IMR-90 (cell line): ENCODE measurements at regions not wholly inside any gene's neighbourhood (a gene's known extent, or its start where the extent isn't known, plus 50 kb on each side); places are given as distances from the start of the nearest gene placed in this dataset.

Experiments used
- ATAC-seq: fragments of 200-7000 bp; cut with Tn5 transposase; 2 replicates; pipeline ENCODE4 v1.9.1; 2020; ENCODE audit warnings: low read depth, mild to moderate bottlenecking, moderate library complexity
- BruUV-seq: library from RNA; stranded (reverse); fragments of 400-500 nt; replicated peaks from 2 replicates; lab custom pipeline; 2021; lab: Mats Ljungman, UMichigan
- CTCF ChIA-PET: fragments of 300-600 bp; formaldehyde crosslinking; extraction: SDS; loops from one replicate; lab custom pipeline; 2021; ENCODE audit warnings: antibody characterized with exemption; lab: Yijun Ruan, JAX
- POLR2A ChIA-PET: fragments of 300-600 bp; sonication (Branson Sonifier 250); formaldehyde crosslinking; loops from one replicate; lab custom pipeline; 2022; ENCODE audit warnings: antibody characterized with exemption; ENCODE audit not compliant: unreplicated experiment; lab: Charles Lee
- DNase-seq: peaks from one replicate; pipeline ENCODE4 v3.0.0; 2013
- H2AFZ ChIP-seq: replicated peaks from 2 replicates; pipeline ENCODE3; 2013; ENCODE audit warnings: low read length, mild to moderate bottlenecking; ENCODE audit not compliant: poor library complexity
- H2AK5ac ChIP-seq: 2 replicates; pipeline ENCODE4 v1.6.1; 2013; ENCODE audit warnings: low read depth, low read length, inconsistent platforms
- H2AK9ac ChIP-seq: replicated peaks from 2 replicates; pipeline ENCODE3; 2013; ENCODE audit warnings: mild to moderate bottlenecking, low read depth, low read length, moderate library complexity; ENCODE audit not compliant: poor library complexity
- H2BK120ac ChIP-seq: 2 replicates; pipeline ENCODE4 v1.6.1; 2013; ENCODE audit warnings: low read depth, low read length, inconsistent platforms
- H2BK15ac ChIP-seq: 3 replicates; pipeline ENCODE4 v1.6.1; 2013; ENCODE audit warnings: low read depth, low read length, inconsistent platforms
- H2BK20ac ChIP-seq: 2 replicates; pipeline ENCODE4 v1.6.1; 2013; ENCODE audit warnings: low read depth, mild to moderate bottlenecking, inconsistent platforms, low read length, moderate library complexity
- H2BK5ac ChIP-seq: 2 replicates; pipeline ENCODE4 v1.6.1; 2013; ENCODE audit warnings: mild to moderate bottlenecking, low read depth, low read length, inconsistent platforms; ENCODE audit not compliant: poor library complexity, severe bottlenecking
- H3K14ac ChIP-seq: replicated peaks from 2 replicates; pipeline ENCODE4 v1.6.1; 2013; ENCODE audit warnings: low read depth, low read length, inconsistent platforms
- H3K18ac ChIP-seq: 2 replicates; pipeline ENCODE4 v1.6.1; 2013; ENCODE audit warnings: low read depth, low read length, control low read depth
- H3K23ac ChIP-seq: 2 replicates; pipeline ENCODE4 v1.6.1; 2013; ENCODE audit warnings: low read depth, low read length, inconsistent platforms
- H3K27ac ChIP-seq: 2 replicates; pipeline ENCODE4 v1.5.1; 2013; ENCODE audit warnings: mild to moderate bottlenecking, control low read depth, low read length; ENCODE audit not compliant: insufficient read depth
- H3K27me3 ChIP-seq: 2 replicates; pipeline ENCODE4 v1.6.1; 2013; ENCODE audit warnings: low read length; ENCODE audit not compliant: control insufficient read depth, insufficient read depth
- H3K36me3 ChIP-seq: 2 replicates; pipeline ENCODE4 v1.6.1; 2013; ENCODE audit warnings: low read length, mixed read lengths; ENCODE audit not compliant: control insufficient read depth, insufficient read depth
- H3K4ac ChIP-seq: 2 replicates; pipeline ENCODE4 v1.6.1; 2013; ENCODE audit warnings: low read depth, low read length, inconsistent platforms
- H3K4me1 ChIP-seq: 2 replicates; pipeline ENCODE4 v1.6.1; 2013; ENCODE audit warnings: low read length, mixed read lengths; ENCODE audit not compliant: control insufficient read depth, insufficient read depth
- H3K4me2 ChIP-seq: 2 replicates; pipeline ENCODE4 v1.6.1; 2013; ENCODE audit warnings: low read depth, mild to moderate bottlenecking, control low read depth, low read length, moderate library complexity
- H3K4me3 ChIP-seq: 2 replicates; pipeline ENCODE4 v1.5.1; 2013; ENCODE audit warnings: low read depth, mild to moderate bottlenecking, control low read depth, low read length, moderate library complexity; ENCODE audit not compliant: insufficient read depth
- H3K56ac ChIP-seq: 2 replicates; pipeline ENCODE4 v1.6.1; 2013; ENCODE audit warnings: low read length, inconsistent platforms; ENCODE audit not compliant: insufficient read depth; ENCODE audit errors: extremely low read depth
- H3K79me1 ChIP-seq, 2 experiments: 2 replicates each; pipeline ENCODE4 v1.6.1; 2013; ENCODE audit warnings: low read length in 2 of 2, inconsistent platforms in 1 of 2, low read depth in 1 of 2
- H3K9ac ChIP-seq: 2 replicates; pipeline ENCODE4 v1.6.1; 2013; ENCODE audit warnings: low read depth, low read length, control low read depth
- H3K9me1 ChIP-seq: 2 replicates; pipeline ENCODE4 v1.6.1; 2013; ENCODE audit warnings: low read length, inconsistent platforms; ENCODE audit not compliant: insufficient read depth
- H3K9me3 ChIP-seq: 2 replicates; pipeline ENCODE4 v1.6.1; 2013; ENCODE audit warnings: low read length; ENCODE audit not compliant: control insufficient read depth, insufficient read depth
- H4K20me1 ChIP-seq: 2 replicates; pipeline ENCODE4 v1.6.1; 2013; ENCODE audit warnings: low read length, inconsistent platforms; ENCODE audit not compliant: insufficient read depth
- H4K5ac ChIP-seq: 2 replicates; pipeline ENCODE4 v1.6.1; 2013; ENCODE audit warnings: mild to moderate bottlenecking, low read depth, low read length, control low read depth
- H4K8ac ChIP-seq, 2 experiments: 2 replicates each; pipeline ENCODE4 v1.6.1; 2013; ENCODE audit warnings: low read depth in 2 of 2, low read length in 2 of 2, control low read depth in 1 of 2, inconsistent platforms in 1 of 2
- H4K91ac ChIP-seq: 2 replicates; pipeline ENCODE4 v1.6.1; 2013; ENCODE audit warnings: low read depth, low read length, inconsistent platforms; ENCODE audit not compliant: insufficient read depth
- BHLHE40 ChIP-seq: fragments of 150-350 bp; IDR thresholded peaks from 2 replicates; pipeline ENCODE4 v1.6.1; 2016; ENCODE audit warnings: mild to moderate bottlenecking, low read depth, low read length
- CEBPB ChIP-seq: IDR thresholded peaks from 2 replicates; pipeline ENCODE4 v1.6.1; 2012; ENCODE audit warnings: low read depth, low read length, improper control_type of control experiment
- CHD1 ChIP-seq: IDR thresholded peaks from 2 replicates; pipeline ENCODE4 v1.6.1; 2012; ENCODE audit warnings: low read depth, low read length, improper control_type of control experiment
- CTCF ChIP-seq: conservative IDR thresholded peaks from 2 replicates; pipeline ENCODE4 v1.5.1; 2012; ENCODE audit warnings: mild to moderate bottlenecking, low read depth, low read length, improper control_type of control experiment
- ELK1 ChIP-seq: fragments of 150-350 bp; IDR thresholded peaks from 2 replicates; pipeline ENCODE4 v1.6.1; 2016; ENCODE audit warnings: low read depth, mild to moderate bottlenecking, low read length, moderate library complexity, borderline replicate concordance
- FOS ChIP-seq: fragments of 150-350 bp; IDR thresholded peaks from 2 replicates; pipeline ENCODE4 v1.6.1; 2016; ENCODE audit warnings: low read depth, low read length
- MAFK ChIP-seq: IDR thresholded peaks from 2 replicates; pipeline ENCODE4 v1.6.1; 2012; ENCODE audit warnings: low read depth, low read length, improper control_type of control experiment
- MAZ ChIP-seq: IDR thresholded peaks from 2 replicates; pipeline ENCODE4 v1.6.1; 2012; ENCODE audit warnings: low read depth, mild to moderate bottlenecking, low read length, improper control_type of control experiment, moderate library complexity, borderline replicate concordance
- MXI1 ChIP-seq: IDR thresholded peaks from 2 replicates; pipeline ENCODE4 v1.6.1; 2012; ENCODE audit warnings: low read depth, mild to moderate bottlenecking, low read length, moderate library complexity, borderline replicate concordance
- NFE2L2 ChIP-seq: fragments of 150-350 bp; IDR thresholded peaks from 2 replicates; pipeline ENCODE4 v1.6.1; 2016; ENCODE audit warnings: low read depth, mild to moderate bottlenecking, low read length
- POLR2A ChIP-seq: IDR thresholded peaks from 2 replicates; pipeline ENCODE4 v1.6.1; 2012; ENCODE audit warnings: mild to moderate bottlenecking, low read depth, low read length
- RAD21 ChIP-seq: IDR thresholded peaks from 2 replicates; pipeline ENCODE4 v1.6.1; 2012; ENCODE audit warnings: low read length, improper control_type of control experiment
- RCOR1 ChIP-seq: IDR thresholded peaks from 2 replicates; pipeline ENCODE4 v1.6.1; 2012; ENCODE audit warnings: mild to moderate bottlenecking, low read length, improper control_type of control experiment; ENCODE audit not compliant: insufficient replicate concordance
- RFX5 ChIP-seq: IDR thresholded peaks from 2 replicates; pipeline ENCODE4 v1.8.0; 2012; ENCODE audit warnings: low read depth, mild to moderate bottlenecking, low read length, moderate library complexity
- SMC3 ChIP-seq: fragments of 150-350 bp; IDR thresholded peaks from 2 replicates; pipeline ENCODE4 v1.6.1; 2016; ENCODE audit warnings: low read depth, mild to moderate bottlenecking, antibody characterized with exemption, low read length, moderate library complexity
- WGBS, 2 experiments: methylation state at CpG; one replicate each; pipeline versions ENCODE4 v1.1.5 to v1.1.7; 2013; ENCODE audit warnings: missing lambda C conversion rate in 2 of 2; ENCODE audit not compliant: insufficient read length in 1 of 2; ENCODE audit errors: extremely low coverage in 2 of 2; 5-methylcytosine and 5-hydroxymethylcytosine counted together
- dilution Hi-C: fragments of 300-500 bp; cut with HindIII; formaldehyde crosslinking; loops from one replicate; pipeline ENCODE4 v1.14.3; 2018; ENCODE audit warnings: low sequenced_read_pairs; ENCODE audit not compliant: unreplicated experiment
- in situ Hi-C: fragments of 300-500 bp; cut with MboI; formaldehyde crosslinking; loops from 3 replicates; pipeline ENCODE4 v1.14.3; 2019; ENCODE audit warnings: low sequenced_read_pairs, inconsistent platforms, mixed read lengths
- intact Hi-C: fragments of 100-400 bp; cut with micrococcal nuclease; formaldehyde crosslinking; loops from 2 replicates; pipeline ENCODE4 v1.10.0; 2022
- TF ChIP-seq, protein P1 (sequence below): fragments of 150-350 bp; IDR thresholded peaks from 2 replicates; pipeline ENCODE4 v1.6.1; 2017; ENCODE audit warnings: mild to moderate bottlenecking, antibody characterized with exemption, low read length, low read depth

GRCh38 chr9:96177719-96178028, 124.3 kb downstream of the HSD17B3 start:
- H3K9ac ChIP-seq: no peak overlapping the region
- no peak overlapping the region for H2BK5ac ChIP-seq
- H3K27ac ChIP-seq: no peak overlapping the region
- no peak overlapping the region for H4K91ac ChIP-seq
- H3K36me3 ChIP-seq: no peaks in the 10 kb centered on the region
- H3K4me3 ChIP-seq: no peak overlapping the region
- BruUV-seq: no TSS peak
- ChIA-PET CTCF (interaction anchor here (0.6 kb wide), 1 partner anchor 1111 kb away, joined by 3 read pairs; no protein-coding TSS in a partner anchor), POLR2A (no interaction called here)
- peaks cover 32% of the 10 kb centered on the region for H3K27me3 ChIP-seq
- 60% methylated on average over 1 of the region's 4 CpGs; no CpG with 5 or more reads in 1 of the 2 experiments for WGBS, 2 experiments
- H2BK15ac ChIP-seq: no peak overlapping the region
- H4K20me1 ChIP-seq: no peaks in the 10 kb centered on the region
- no peak overlapping the region for H3K14ac ChIP-seq
- H2BK120ac ChIP-seq: no peak overlapping the region
- DNase-seq (no peak), ATAC-seq (no peak)
- H3K9me1 ChIP-seq: no peaks in the 10 kb centered on the region
- H3K56ac ChIP-seq: no peak overlapping the region
- H3K4ac ChIP-seq: no peak overlapping the region
- no peaks in the 10 kb centered on the region for H3K4me1 ChIP-seq
- no peak overlapping the region for H2BK20ac ChIP-seq
- H3K4me2 ChIP-seq: no peak overlapping the region
- H4K5ac ChIP-seq: no peak overlapping the region
- no peak overlapping the region for H2AK9ac ChIP-seq
- H4K8ac ChIP-seq: no peak overlapping the region
- no peak overlapping the region for H2AK5ac ChIP-seq
- intact Hi-C loops (no loop called here), in situ Hi-C loops (no loop called here), dilution Hi-C loops (no loop called here)
- no peak overlapping the region for H2AFZ ChIP-seq
- no peak overlapping the region for H3K23ac ChIP-seq
- no peak for TF ChIP-seq MAFK
- TF ChIP-seq FOS: no peak
- no peak for TF ChIP-seq NFE2L2
- TF ChIP-seq CHD1: no peak
- TF ChIP-seq RCOR1: no peak
- no peak for TF ChIP-seq CEBPB
- TF ChIP-seq POLR2A: no peak
- TF ChIP-seq CTCF: no peak
- TF ChIP-seq MXI1: no peak
- no peak for TF ChIP-seq SMC3
- no peak for TF ChIP-seq ELK1
- TF ChIP-seq BHLHE40: no peak
- TF ChIP-seq, protein P1, sequence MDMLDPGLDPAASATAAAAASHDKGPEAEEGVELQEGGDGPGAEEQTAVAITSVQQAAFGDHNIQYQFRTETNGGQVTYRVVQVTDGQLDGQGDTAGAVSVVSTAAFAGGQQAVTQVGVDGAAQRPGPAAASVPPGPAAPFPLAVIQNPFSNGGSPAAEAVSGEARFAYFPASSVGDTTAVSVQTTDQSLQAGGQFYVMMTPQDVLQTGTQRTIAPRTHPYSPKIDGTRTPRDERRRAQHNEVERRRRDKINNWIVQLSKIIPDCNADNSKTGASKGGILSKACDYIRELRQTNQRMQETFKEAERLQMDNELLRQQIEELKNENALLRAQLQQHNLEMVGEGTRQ: no peak
- TF ChIP-seq MAZ: no peak
- TF ChIP-seq RAD21: no peak
- TF ChIP-seq RFX5: no peak
- H3K79me1 ChIP-seq: no peaks in the 10 kb centered on the region
- no peaks in the 10 kb centered on the region for H3K9me3 ChIP-seq
- H3K18ac ChIP-seq: no peak overlapping the region
